Esophagus muscularis mucosa (tissue), 4 donors: ENCODE measurements at regions not wholly inside any gene's neighbourhood (a gene's known extent, or its start where the extent isn't known, plus 50 kb on each side); places are given as distances from the start of the nearest gene placed in this dataset.

ENCODE experiments used
- DNase-seq: peaks from one replicate; pipeline ENCODE4 v3.0.0-alpha.2; 2017; ENCODE audit errors: extremely low spot score
- H3K27ac ChIP-seq, 4 donors: fragments of 200-600 bp; sonication (generic); replicated peaks in 1 of 4; 1 replicate in 3 of 4; 2 replicates in 1 of 4; pipeline ENCODE4 v1.5.1; 2016 to 2019; ENCODE audit warnings: mild to moderate bottlenecking in 1 of 4
- H3K27me3 ChIP-seq, 4 donors: fragments of 200-600 bp; sonication (generic); one replicate each; pipeline versions ENCODE4 v1.5.1 to v1.6.0; 2016 to 2019
- H3K36me3 ChIP-seq, 4 donors: fragments of 200-600 bp; sonication (generic); one replicate each; pipeline ENCODE4 v1.5.1; 2016 to 2019
- H3K4me1 ChIP-seq, 4 donors: fragments of 200-600 bp; sonication (generic); one replicate each; pipeline ENCODE4 v1.5.1; 2016 to 2019
- H3K4me3 ChIP-seq, 4 donors: fragments of 200-600 bp; sonication (generic); 1 replicate in 2 of 4; 2 replicates in 2 of 4; pipeline ENCODE4 v1.5.1; 2016 to 2019; ENCODE audit warnings: mild to moderate bottlenecking in 4 of 4, moderate library complexity in 1 of 4
- H3K9me3 ChIP-seq, 4 donors: fragments of 200-600 bp; sonication (generic); 1 replicate in 3 of 4; 2 replicates in 1 of 4; pipeline ENCODE4 v1.5.1; 2016 to 2019
- CTCF ChIP-seq, 3 experiments: fragments of 200-600 bp in 2 of 3; fragments of 450-650 bp in 1 of 3; sonication (generic) in 2 of 3; IDR thresholded peaks; one replicate each; pipeline ENCODE4 v1.5.1; 2017 to 2019; ENCODE audit warnings: antibody characterized with exemption in 3 of 3, mild to moderate bottlenecking in 2 of 3, moderate library complexity in 1 of 3
- EP300 ChIP-seq: sonication (generic); formaldehyde crosslinking; IDR thresholded peaks from one replicate; pipeline ENCODE4 v1.6.1; 2017; ENCODE audit warnings: antibody characterized with exemption
- POLR2A ChIP-seq: fragments of 450-650 bp; IDR thresholded peaks from one replicate; pipeline ENCODE4 v1.6.1; 2017; ENCODE audit warnings: antibody characterized with exemption, moderate library complexity, mild to moderate bottlenecking, low read depth
- POLR2AphosphoS5 ChIP-seq, 2 donors: sonication (generic); formaldehyde crosslinking; IDR thresholded peaks; one replicate each; pipeline ENCODE4 v1.6.1; 2017; ENCODE audit warnings: antibody characterized with exemption in 2 of 2
- WGBS: methylation state at CpG from one replicate; pipeline ENCODE4 v1.1.5; 2018; 5-methylcytosine and 5-hydroxymethylcytosine counted together
- intact Hi-C: fragments of 100-400 bp; cut with DNase I; formaldehyde crosslinking; loops from one replicate; pipeline ENCODE4 v1.15.1; 2023

GRCh38 chr15:85867250-85867649 lies 72.5 kb upstream of the KLHL25 start:
- H3K36me3 ChIP-seq: no peaks in the 10 kb centered on the region
- H3K4me3 ChIP-seq: no peak overlapping the region
- DNase-seq: no peak
- intact Hi-C loops: no loop called here
- WGBS: 81% methylated on average over 5 of the region's 5 CpGs
- no peak for TF ChIP-seq POLR2A
- no peaks in the 10 kb centered on the region for H3K4me1 ChIP-seq
- H3K27ac ChIP-seq: no peak overlapping the region
- peaks cover 0 to 21% (median 0%) of the 10 kb centered on the region in 4 donors for H3K27me3 ChIP-seq
- H3K9me3 ChIP-seq: no peaks in the 10 kb centered on the region

- 96% methylated on average over 4 of the region's 4 CpGs for WGBS
Measured at GRCh38 chr15:85869124-85869523, 74.4 kb upstream of the KLHL25 start.

GRCh38 chr15:85870216-85871014 lies 75.7 kb upstream of the KLHL25 start:
- no peak for TF ChIP-seq CTCF (IDR thresholded peaks at IDR 0.05)
- TF ChIP-seq POLR2AphosphoS5 (IDR thresholded peaks at IDR 0.05): no peak
- no peak for TF ChIP-seq POLR2A
- no peak for TF ChIP-seq EP300
- peaks cover 0 to 44% (median 0%) of the 10 kb centered on the region in 4 donors for H3K27me3 ChIP-seq
- no peaks in the 10 kb centered on the region for H3K36me3 ChIP-seq
- no peak overlapping the region for H3K4me3 ChIP-seq
- DNase-seq: no peak
- intact Hi-C loops: no loop called here
- no peaks in the 10 kb centered on the region for H3K4me1 ChIP-seq
- H3K27ac ChIP-seq: no peak overlapping the region
- 75% methylated on average over 10 of the region's 10 CpGs for WGBS
- no peaks in the 10 kb centered on the region for H3K9me3 ChIP-seq

More at GRCh38 chr15:85869124-85869523, 74.4 kb upstream of the KLHL25 start:
- H3K36me3 ChIP-seq: no peaks in the 10 kb centered on the region
- intact Hi-C loops: no loop called here
- H3K27ac ChIP-seq: no peak overlapping the region
- no peaks in the 10 kb centered on the region for H3K9me3 ChIP-seq
- TF ChIP-seq POLR2AphosphoS5 (IDR thresholded peaks at IDR 0.05) (no peak), EP300 (no peak), POLR2A (no peak), CTCF (IDR thresholded peaks at IDR 0.05) (no peak)
- H3K4me3 ChIP-seq: no peak overlapping the region
- H3K27me3 ChIP-seq: peaks cover 0 to 40% (median 0%) of the 10 kb centered on the region in 4 donors
- no peaks in the 10 kb centered on the region for H3K4me1 ChIP-seq
- no peak for DNase-seq

- 71% methylated on average over 6 of the region's 8 CpGs for WGBS
- Histone ChIP-seq H3K4me3 (no peak overlapping the region), H3K9me3 (no peaks in the 10 kb centered on the region), H3K36me3 (no peaks in the 10 kb centered on the region), H3K27me3 (peaks cover 0 to 47% (median 0%) of the 10 kb centered on the region in 4 donors), H3K4me1 (no peaks in the 10 kb centered on the region), H3K27ac (no peak overlapping the region)
- TF ChIP-seq CTCF (IDR thresholded peaks at IDR 0.05) (no peak), EP300 (no peak), POLR2AphosphoS5 (IDR thresholded peaks at IDR 0.05) (no peak), POLR2A (no peak)
- intact Hi-C loops: no loop called here
- no peak for DNase-seq
Measured at GRCh38 chr15:85871545-85871944, 76.8 kb upstream of the KLHL25 start.

- WGBS: 89% methylated on average over 5 of the region's 5 CpGs
- H3K27me3 ChIP-seq: peaks cover 0 to 53% (median 1%) of the 10 kb centered on the region in 4 donors
- intact Hi-C loops: no loop called here
- no peak overlapping the region for H3K27ac ChIP-seq
- no peaks in the 10 kb centered on the region for H3K4me1 ChIP-seq
- no peaks in the 10 kb centered on the region for H3K36me3 ChIP-seq
- no peak for TF ChIP-seq POLR2A
- TF ChIP-seq EP300: no peak
- TF ChIP-seq POLR2AphosphoS5 (IDR thresholded peaks at IDR 0.05): no peak
- no peak for TF ChIP-seq CTCF (IDR thresholded peaks at IDR 0.05)
- DNase-seq: no peak
- H3K4me3 ChIP-seq: no peak overlapping the region
- H3K9me3 ChIP-seq: no peaks in the 10 kb centered on the region
Measured at GRCh38 chr15:85872125-85872524, 77.4 kb upstream of the KLHL25 start.
